Left lung (tissue), 4 donors: ENCODE measurements at regions not wholly inside any gene's neighbourhood (a gene's known extent, or its start where the extent isn't known, plus 50 kb on each side); places are given as distances from the start of the nearest gene placed in this dataset.

ENCODE experiments used
- ATAC-seq: fragments of 200-7000 bp; cut with Tn5 transposase; one replicate; pipeline ENCODE4 v1.9.1; 2020; ENCODE audit warnings: moderate library complexity
- DNase-seq, 4 donors: peaks; one replicate each; pipeline ENCODE4 v3.0.0-alpha.2; 2013 to 2020
- H3K27ac ChIP-seq, 2 donors: fragments of 200-600 bp; sonication (generic) in 1 of 2; one replicate each; pipeline versions ENCODE4 v1.5.0 to v1.8.0; 2020 to 2021
- H3K27me3 ChIP-seq, 2 donors: fragments of 200-600 bp; sonication (generic) in 1 of 2; one replicate each; pipeline versions ENCODE4 v1.5.0 to v1.8.0; 2020 to 2021
- H3K36me3 ChIP-seq, 2 donors: fragments of 200-600 bp; sonication (generic) in 1 of 2; one replicate each; pipeline versions ENCODE4 v1.5.0 to v1.8.0; 2020 to 2021
- H3K4me1 ChIP-seq, 2 donors: fragments of 200-600 bp; one replicate each; pipeline ENCODE4 v1.8.0; 2021
- H3K4me3 ChIP-seq, 2 donors: fragments of 200-600 bp; sonication (generic) in 1 of 2; one replicate each; pipeline versions ENCODE4 v1.5.0 to v1.8.0; 2020 to 2021; ENCODE audit warnings: mild to moderate bottlenecking in 1 of 2
- H3K9me3 ChIP-seq, 2 donors: fragments of 200-600 bp; sonication (generic) in 1 of 2; one replicate each; pipeline versions ENCODE4 v1.5.0 to v1.8.0; 2020 to 2021
- CTCF ChIP-seq, 2 donors: fragments of 200-600 bp; sonication (generic) in 1 of 2; IDR thresholded peaks; one replicate each; pipeline versions ENCODE4 v1.5.0 to v1.8.0; 2021; ENCODE audit warnings: antibody characterized with exemption in 2 of 2
- intact Hi-C, 2 donors: fragments of 100-400 bp; cut with DNase I; formaldehyde crosslinking; loops; one replicate each; pipeline versions ENCODE4 v1.11.2 to v1.14.2; 2022
- donor health status: DM: no; HTN: yes; CAD: no.
- donor health status: DM: no; HTN: no; CAD: no.

GRCh38 chr14:103228866-103229265 is 105.2 kb upstream of the EIF5 start:
- Histone ChIP-seq H3K36me3 (no peaks in the 10 kb centered on the region), H3K9me3 (no peaks in the 10 kb centered on the region), H3K4me1 (no peaks in the 10 kb centered on the region), H3K27ac (no peak overlapping the region), H3K4me3 (no peak overlapping the region), H3K27me3 (peaks cover 0 to 30% of the 10 kb centered on the region in 2 donors)
- ATAC-seq (no peak), DNase-seq (no peak)
- TF ChIP-seq CTCF (IDR thresholded peaks at IDR 0.05), result no peak
- intact Hi-C loops, result no loop called here

- intact Hi-C loops, result no loop called here
- Histone ChIP-seq H3K4me1 (no peaks in the 10 kb centered on the region), H3K9me3 (no peaks in the 10 kb centered on the region), H3K27ac (no peak overlapping the region), H3K36me3 (no peaks in the 10 kb centered on the region), H3K4me3 (no peak overlapping the region), H3K27me3 (peaks cover 0 to 21% of the 10 kb centered on the region in 2 donors)
- TF ChIP-seq CTCF (IDR thresholded peaks at IDR 0.05), result no peak
- DNase-seq (no peak), ATAC-seq (no peak)
Measured at GRCh38 chr14:103230021-103230420, 104.0 kb upstream of the EIF5 start.

GRCh38 chr14:103230658-103231334 is 103.2 kb upstream of the EIF5 start:
- Histone ChIP-seq H3K9me3 (no peaks in the 10 kb centered on the region), H3K4me1 (peaks cover 0 to 4% of the 10 kb centered on the region in 2 donors), H3K36me3 (no peaks in the 10 kb centered on the region), H3K4me3 (no peak overlapping the region), H3K27me3 (peaks cover 0 to 17% of the 10 kb centered on the region in 2 donors), H3K27ac (no peak overlapping the region)
- TF ChIP-seq CTCF (IDR thresholded peaks at IDR 0.05), result no peak
- no peak for DNase-seq
- ATAC-seq, result no peak
- intact Hi-C loops, result no loop called here

GRCh38 chr14:103231376-103232019 is 102.5 kb upstream of the EIF5 start:
- ATAC-seq, result no peak
- H3K27me3 ChIP-seq, result peaks cover 0 to 14% of the 10 kb centered on the region in 2 donors
- H3K27ac ChIP-seq, result no peak overlapping the region
- H3K9me3 ChIP-seq, result no peaks in the 10 kb centered on the region
- H3K4me1 ChIP-seq, result peaks cover 0 to 4% of the 10 kb centered on the region in 2 donors
- no peak for TF ChIP-seq CTCF (IDR thresholded peaks at IDR 0.05)
- no peak overlapping the region for H3K4me3 ChIP-seq
- no peaks in the 10 kb centered on the region for H3K36me3 ChIP-seq
- no peak for DNase-seq
- intact Hi-C loops, result no loop called here

- no peaks in the 10 kb centered on the region for H3K36me3 ChIP-seq
- ATAC-seq (peak; percentile 23), DNase-seq (no peak)
- no peak for TF ChIP-seq CTCF (IDR thresholded peaks at IDR 0.05)
- no peak overlapping the region for H3K4me3 ChIP-seq
- intact Hi-C loops, result no loop called here
- H3K27ac ChIP-seq, result no peak overlapping the region
- H3K4me1 ChIP-seq, result peaks cover 0 to 4% of the 10 kb centered on the region in 2 donors
- peaks cover 0 to 7% of the 10 kb centered on the region in 2 donors for H3K27me3 ChIP-seq
- H3K9me3 ChIP-seq, result no peaks in the 10 kb centered on the region
Measured at GRCh38 chr14:103232031-103232808, 101.8 kb upstream of the EIF5 start.
